GM20000 (cell line): ENCODE measurements at regions not wholly inside any gene's neighbourhood (a gene's known extent, or its start where the extent isn't known, plus 50 kb on each side); places are given as distances from the start of the nearest gene placed in this dataset.

Experiments used
- DNase-seq: peaks from one replicate; pipeline ENCODE4 v3.0.0; 2012; ENCODE audit warnings: low spot score
- CTCF ChIP-seq: IDR thresholded peaks from 2 replicates; pipeline ENCODE4 v1.5.1; 2012; ENCODE audit warnings: mild to moderate bottlenecking, control low read depth; ENCODE audit errors: extremely low read depth, missing control alignments

DNA sequence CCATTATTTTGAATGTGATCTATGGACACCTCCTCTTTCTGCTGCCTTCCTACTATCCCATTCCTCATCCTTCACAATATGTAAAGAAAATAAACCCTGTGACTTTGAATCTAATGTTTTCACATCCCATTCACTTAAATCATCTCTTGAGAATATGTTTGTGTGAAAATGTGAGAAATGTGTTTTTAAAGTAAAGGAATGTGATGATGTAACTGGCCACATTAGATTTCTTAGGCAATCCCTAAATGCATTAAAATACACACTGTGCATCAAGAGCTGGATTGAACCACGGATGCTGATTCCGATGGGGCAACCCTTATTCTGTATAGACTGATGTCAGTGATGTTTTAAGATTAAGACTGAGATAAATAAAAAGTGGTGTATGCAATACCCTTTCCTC lies 558.9 kb upstream of the TENM3 start:
- no peak for DNase-seq
- TF ChIP-seq CTCF: no peak

DNA sequence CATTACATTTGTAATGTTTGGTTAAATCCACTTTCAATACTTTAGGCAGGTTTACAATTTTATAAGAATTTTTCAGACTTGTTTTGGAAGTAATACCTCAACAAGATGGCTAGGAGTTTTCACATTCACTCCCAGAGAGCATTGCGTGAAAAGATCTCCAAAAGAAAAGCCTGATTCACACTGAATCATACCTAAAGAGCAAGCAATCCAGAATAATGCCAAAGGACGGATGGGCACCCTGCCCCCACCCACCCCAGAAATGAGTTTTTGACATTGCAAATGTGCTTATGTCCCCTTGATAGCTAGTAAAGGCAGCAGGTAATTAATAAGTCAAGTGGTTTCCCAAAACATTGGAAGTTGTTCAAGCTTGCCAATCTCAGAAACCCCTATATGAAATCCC lies 557.7 kb upstream of the TENM3 start:
- DNase-seq: no peak

GRCh38 chr4:181685911-181686310 lies 557.3 kb upstream of the TENM3 start:
- TF ChIP-seq CTCF: no peak
- no peak for DNase-seq

More for the DNA sequence above, 557.7 kb upstream of the TENM3 start:
- TF ChIP-seq CTCF: no peak

- TF ChIP-seq CTCF: no peak
- no peak for DNase-seq
Measured at GRCh38 chr4:181687116-181687515, 556.1 kb upstream of the TENM3 start.

DNA sequence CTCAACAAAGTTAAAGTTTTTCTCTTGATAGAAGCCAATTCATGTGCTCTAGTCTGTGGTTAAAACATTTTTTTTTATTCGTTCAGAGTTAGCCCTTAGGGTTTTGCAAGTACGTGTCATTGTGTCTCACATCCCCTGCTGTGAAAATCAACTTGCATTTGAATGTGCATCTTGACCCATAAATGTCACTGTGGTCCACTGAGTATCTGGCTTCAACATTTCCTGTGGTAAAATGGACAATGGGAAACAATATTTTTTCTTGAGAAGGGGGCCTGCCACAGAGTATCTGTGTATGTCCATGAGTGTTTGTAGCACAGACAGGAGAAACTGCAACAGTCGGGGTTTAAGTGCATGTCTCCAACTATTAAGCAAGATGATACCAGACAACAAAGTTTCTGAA lies 554.8 kb upstream of the TENM3 start:
- DNase-seq: no peak
- no peak for TF ChIP-seq CTCF

- TF ChIP-seq CTCF: no peak
- no peak for DNase-seq
Measured at GRCh38 chr4:181688872-181689271, 554.3 kb upstream of the TENM3 start.

- DNase-seq: no peak
- TF ChIP-seq CTCF: no peak
Measured at GRCh38 chr4:181690498-181690897, 552.7 kb upstream of the TENM3 start.

DNA sequence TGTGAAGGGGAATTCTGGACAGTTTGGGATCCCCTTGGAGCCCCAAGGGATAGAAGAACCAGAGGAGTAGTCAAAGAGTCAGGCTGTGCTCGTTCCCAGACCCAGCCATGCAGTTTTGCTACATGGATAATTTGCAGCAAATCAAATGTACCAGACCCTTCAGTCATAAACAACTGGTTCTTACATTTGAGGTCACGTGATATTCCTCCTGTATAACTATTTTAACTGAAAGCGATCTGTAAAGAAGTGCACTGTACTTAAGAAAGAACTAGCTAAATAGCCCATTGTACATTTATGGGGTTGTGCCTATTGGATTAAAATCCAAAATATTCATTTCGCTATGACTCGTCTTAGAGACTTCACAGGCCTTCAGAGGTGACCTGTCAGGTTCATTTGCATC lies 550.2 kb upstream of the TENM3 start:
- no peak for TF ChIP-seq CTCF
- no peak for DNase-seq
